Brain microvascular endothelial cell (primary cell): ENCODE measurements at regions not wholly inside any gene's neighbourhood (a gene's known extent, or its start where the extent isn't known, plus 50 kb on each side); places are given as distances from the start of the nearest gene placed in this dataset.

Experiments
- DNase-seq: peaks from one replicate; pipeline ENCODE4 v3.0.0-alpha.2; 2020
- H3K27ac ChIP-seq: fragments of 250-450 bp; sonication (Bioruptor Pico); 2 replicates; pipeline ENCODE4 v1.5.1; 2020; ENCODE audit warnings: mild to moderate bottlenecking, moderate library complexity
- H3K27me3 ChIP-seq: fragments of 250-450 bp; sonication (Bioruptor Pico); replicated peaks from 2 replicates; pipeline ENCODE4 v1.5.1; 2020; ENCODE audit warnings: mild to moderate bottlenecking
- H3K36me3 ChIP-seq: fragments of 250-450 bp; sonication (Bioruptor Pico); replicated peaks from 2 replicates; pipeline ENCODE4 v1.5.1; 2020; ENCODE audit warnings: mild to moderate bottlenecking
- H3K4me3 ChIP-seq: 2 replicates; pipeline ENCODE4 v1.5.1; 2011; ENCODE audit warnings: low read depth, mild to moderate bottlenecking, control low read depth, low read length, moderate library complexity
- CTCF ChIP-seq: IDR thresholded peaks from 2 replicates; pipeline ENCODE4 v1.5.1; 2011; ENCODE audit warnings: low read depth, mild to moderate bottlenecking, moderate library complexity, low read length, control low read depth, inconsistent platforms; ENCODE audit errors: missing control alignments
- in situ Hi-C: cut with HindIII; loops from 2 replicates; pipeline ENCODE4 v1.10.0; 2017; ENCODE audit warnings: low sequenced_read_pairs, low pct_ligation_motif_present

DNA sequence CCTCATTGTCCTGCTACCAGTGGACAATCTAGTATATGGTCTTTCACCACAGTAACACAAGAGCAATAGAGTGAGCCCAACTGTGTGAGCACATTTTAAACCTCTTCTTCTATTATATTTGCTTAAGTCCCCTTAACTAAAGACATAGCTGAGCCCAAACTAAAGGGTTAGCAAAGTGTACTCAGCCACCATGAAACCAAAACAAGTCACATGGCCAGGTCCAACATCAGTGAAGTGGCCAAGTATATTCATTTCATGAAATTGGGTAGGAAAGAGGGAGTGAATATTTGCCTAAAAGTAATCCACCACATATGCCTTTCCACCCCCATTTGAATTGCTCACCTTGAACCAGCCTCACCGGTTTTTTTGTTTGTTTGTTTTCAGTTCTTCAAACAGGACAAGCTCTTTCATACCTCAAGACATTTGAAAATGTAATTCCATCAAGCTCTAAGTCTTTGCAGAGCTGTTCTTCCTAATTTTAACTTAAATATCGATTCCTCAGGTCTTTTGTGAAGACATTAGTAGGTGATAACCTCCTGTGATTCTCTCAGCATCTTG lies 327.0 kb upstream of the SEMA6D start:
- no peak for DNase-seq
- Histone ChIP-seq H3K4me3 (no peak overlapping the region), H3K27me3 (no peaks in the 10 kb centered on the region), H3K27ac (no peak overlapping the region), H3K36me3 (no peaks in the 10 kb centered on the region)
- in situ Hi-C loops, result no loop called here
- TF ChIP-seq CTCF, result no peak

DNA sequence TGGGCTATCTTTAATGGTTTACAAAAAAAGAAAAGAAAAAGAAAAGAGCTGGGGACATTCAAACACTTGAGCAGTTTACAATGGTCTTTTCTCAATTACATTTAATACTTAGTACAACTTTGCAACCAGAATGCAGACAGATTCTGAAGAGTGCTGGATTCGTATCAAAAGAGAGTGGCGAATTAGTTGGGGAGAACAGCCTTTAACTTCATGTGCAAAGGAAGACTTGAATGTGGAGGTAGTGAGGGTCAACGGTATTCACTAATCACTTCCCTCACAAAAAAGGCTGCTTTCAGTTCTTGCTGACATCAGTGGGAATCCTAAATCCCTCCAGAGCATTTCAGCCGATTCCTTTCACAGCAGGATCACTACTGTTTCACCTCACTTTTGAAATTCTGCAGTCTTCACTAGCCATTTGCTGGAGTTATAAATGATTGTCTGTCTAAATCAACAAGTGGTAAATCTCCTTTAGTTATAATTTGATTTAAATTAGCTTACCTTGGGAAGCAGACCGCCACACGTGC lies 323.0 kb upstream of the SEMA6D start:
- in situ Hi-C loops, result no loop called here
- H3K27me3 ChIP-seq, result no peaks in the 10 kb centered on the region

GRCh38 chr15:47395076-47395475 lies 322.2 kb upstream of the SEMA6D start:
- TF ChIP-seq CTCF, result no peak
- no peak for DNase-seq
- H3K4me3 ChIP-seq, result no peak overlapping the region
- no peaks in the 10 kb centered on the region for H3K27me3 ChIP-seq
- in situ Hi-C loops, result no loop called here
- H3K27ac ChIP-seq, result no peak overlapping the region
- H3K36me3 ChIP-seq, result no peaks in the 10 kb centered on the region

More for the DNA sequence above, 323.0 kb upstream of the SEMA6D start:
- no peak overlapping the region for H3K4me3 ChIP-seq
- no peak overlapping the region for H3K27ac ChIP-seq
- no peak for DNase-seq
- no peaks in the 10 kb centered on the region for H3K36me3 ChIP-seq
- TF ChIP-seq CTCF, result no peak

GRCh38 chr15:47397655-47398054 lies 319.6 kb upstream of the SEMA6D start:
- no peak for DNase-seq
- in situ Hi-C loops, result no loop called here
- H3K4me3 ChIP-seq, result no peak overlapping the region
- H3K27ac ChIP-seq, result no peak overlapping the region
- no peaks in the 10 kb centered on the region for H3K36me3 ChIP-seq
- TF ChIP-seq CTCF, result no peak
- no peaks in the 10 kb centered on the region for H3K27me3 ChIP-seq

DNA sequence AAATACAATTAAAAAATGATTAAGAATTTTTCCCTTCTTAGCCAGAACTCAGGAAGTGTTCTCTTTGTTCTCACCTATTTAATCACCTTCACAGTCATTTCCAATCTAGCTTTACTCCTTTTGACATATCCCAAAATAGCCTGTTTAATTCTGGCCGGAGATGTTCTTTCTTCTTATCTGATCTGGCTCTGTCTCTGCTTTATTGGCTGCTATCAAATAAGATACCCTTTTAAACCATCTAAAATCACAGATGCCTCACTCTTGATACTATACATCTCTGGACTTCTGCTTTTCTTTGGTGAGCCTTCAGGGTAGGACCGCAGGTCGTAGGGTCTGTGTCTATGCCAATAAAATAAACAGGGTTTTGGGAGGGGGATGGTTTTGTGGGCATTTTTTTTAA lies 319.2 kb upstream of the SEMA6D start:
- H3K27ac ChIP-seq, result no peak overlapping the region
- in situ Hi-C loops, result no loop called here
- no peak overlapping the region for H3K4me3 ChIP-seq
- no peak for TF ChIP-seq CTCF
- DNase-seq, result no peak
- H3K27me3 ChIP-seq, result no peaks in the 10 kb centered on the region
- no peaks in the 10 kb centered on the region for H3K36me3 ChIP-seq

DNA sequence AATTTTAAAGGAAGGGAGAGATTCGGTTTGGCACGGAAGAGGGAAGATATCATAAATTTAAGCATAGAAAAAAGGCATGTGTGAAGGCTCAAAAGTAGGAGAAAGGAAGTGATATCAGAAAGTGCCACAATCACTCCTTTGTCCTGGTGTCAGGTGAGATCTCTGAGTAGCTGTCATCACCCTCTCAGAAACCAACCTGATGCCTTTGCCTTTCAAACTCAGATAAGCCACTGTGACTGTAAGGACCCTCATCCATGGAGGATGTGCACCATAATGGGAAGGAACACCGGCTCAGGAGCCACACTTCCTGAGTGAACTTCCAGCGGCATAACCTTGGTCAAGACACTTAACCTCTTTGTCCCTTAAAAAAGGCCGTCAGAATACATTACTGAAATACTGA lies 318.7 kb upstream of the SEMA6D start:
- in situ Hi-C loops, result no loop called here
- Histone ChIP-seq H3K27me3 (no peaks in the 10 kb centered on the region), H3K4me3 (no peak overlapping the region), H3K36me3 (no peaks in the 10 kb centered on the region), H3K27ac (no peak overlapping the region)
- no peak for TF ChIP-seq CTCF
- no peak for DNase-seq
